Upper lobe of right lung (tissue), 1 donor: ENCODE measurements at regions not wholly inside any gene's neighbourhood (a gene's known extent, or its start where the extent isn't known, plus 50 kb on each side); places are given as distances from the start of the nearest gene placed in this dataset.
"Not testable (repeated sequence)": the region's sequence is repeated elsewhere in the genome, so short reads cannot be mapped to it uniquely, and the experiment has no call there.

ENCODE experiments used
- ATAC-seq: fragments of 200-7000 bp; cut with Tn5 transposase; one replicate; pipeline ENCODE4 v1.9.1; 2020; ENCODE audit warnings: mild to moderate bottlenecking, moderate library complexity
- DNase-seq: peaks from one replicate; pipeline ENCODE4 v3.0.0-alpha.2; 2020
- H3K27ac ChIP-seq: fragments of 200-600 bp; one replicate; pipeline ENCODE4 v1.8.0; 2022
- H3K27me3 ChIP-seq: fragments of 200-600 bp; one replicate; pipeline ENCODE4 v1.8.0; 2022; ENCODE audit warnings: mild to moderate bottlenecking
- H3K36me3 ChIP-seq: fragments of 200-600 bp; one replicate; pipeline ENCODE4 v1.8.0; 2022
- H3K4me1 ChIP-seq: fragments of 200-600 bp; one replicate; pipeline ENCODE4 v1.8.0; 2022
- H3K4me3 ChIP-seq: fragments of 200-600 bp; one replicate; pipeline ENCODE4 v1.8.0; 2022; ENCODE audit warnings: mild to moderate bottlenecking
- H3K9me3 ChIP-seq: fragments of 200-600 bp; one replicate; pipeline ENCODE4 v1.8.0; 2022
- intact Hi-C: fragments of 100-400 bp; cut with DNase I; formaldehyde crosslinking; loops from one replicate; pipeline ENCODE4 v1.11.0; 2022
- TF ChIP-seq, protein P1 (sequence below): fragments of 200-600 bp; IDR thresholded peaks from one replicate; pipeline ENCODE4 v1.8.0; 2022; ENCODE audit warnings: antibody characterized with exemption
- donor health status: DM: no; HTN: yes; CAD: no; lungs with severe emphysema.

DNA sequence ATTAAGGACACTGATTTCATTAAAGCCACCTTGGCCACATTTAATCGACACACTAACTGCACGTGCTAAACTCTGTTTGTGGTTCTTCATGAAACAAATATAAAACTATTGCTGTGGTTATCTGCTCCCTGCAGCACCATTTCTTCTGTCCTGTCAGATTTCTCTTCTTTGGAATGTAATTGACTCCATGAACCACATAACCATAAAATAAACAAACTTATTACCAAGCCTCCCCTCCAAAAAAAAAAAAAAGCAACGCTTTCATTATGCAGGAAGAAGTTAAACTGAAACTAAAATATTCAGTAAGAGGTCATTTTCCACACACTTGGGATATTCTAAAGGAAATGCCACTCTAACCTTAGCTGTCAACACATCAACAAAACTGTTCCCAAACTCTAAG, 319.1 kb upstream of the NT5E start:
- no peaks in the 10 kb centered on the region for H3K4me1 ChIP-seq
- TF ChIP-seq, protein P1, sequence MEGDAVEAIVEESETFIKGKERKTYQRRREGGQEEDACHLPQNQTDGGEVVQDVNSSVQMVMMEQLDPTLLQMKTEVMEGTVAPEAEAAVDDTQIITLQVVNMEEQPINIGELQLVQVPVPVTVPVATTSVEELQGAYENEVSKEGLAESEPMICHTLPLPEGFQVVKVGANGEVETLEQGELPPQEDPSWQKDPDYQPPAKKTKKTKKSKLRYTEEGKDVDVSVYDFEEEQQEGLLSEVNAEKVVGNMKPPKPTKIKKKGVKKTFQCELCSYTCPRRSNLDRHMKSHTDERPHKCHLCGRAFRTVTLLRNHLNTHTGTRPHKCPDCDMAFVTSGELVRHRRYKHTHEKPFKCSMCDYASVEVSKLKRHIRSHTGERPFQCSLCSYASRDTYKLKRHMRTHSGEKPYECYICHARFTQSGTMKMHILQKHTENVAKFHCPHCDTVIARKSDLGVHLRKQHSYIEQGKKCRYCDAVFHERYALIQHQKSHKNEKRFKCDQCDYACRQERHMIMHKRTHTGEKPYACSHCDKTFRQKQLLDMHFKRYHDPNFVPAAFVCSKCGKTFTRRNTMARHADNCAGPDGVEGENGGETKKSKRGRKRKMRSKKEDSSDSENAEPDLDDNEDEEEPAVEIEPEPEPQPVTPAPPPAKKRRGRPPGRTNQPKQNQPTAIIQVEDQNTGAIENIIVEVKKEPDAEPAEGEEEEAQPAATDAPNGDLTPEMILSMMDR: no peak
- ATAC-seq (no peak), DNase-seq (no peak)
- intact Hi-C loops: no loop called here
- H3K9me3 ChIP-seq: no peaks in the 10 kb centered on the region
- no peaks in the 10 kb centered on the region for H3K27me3 ChIP-seq
- H3K27ac ChIP-seq: no peak overlapping the region
- no peaks in the 10 kb centered on the region for H3K36me3 ChIP-seq
- no peak overlapping the region for H3K4me3 ChIP-seq

DNA sequence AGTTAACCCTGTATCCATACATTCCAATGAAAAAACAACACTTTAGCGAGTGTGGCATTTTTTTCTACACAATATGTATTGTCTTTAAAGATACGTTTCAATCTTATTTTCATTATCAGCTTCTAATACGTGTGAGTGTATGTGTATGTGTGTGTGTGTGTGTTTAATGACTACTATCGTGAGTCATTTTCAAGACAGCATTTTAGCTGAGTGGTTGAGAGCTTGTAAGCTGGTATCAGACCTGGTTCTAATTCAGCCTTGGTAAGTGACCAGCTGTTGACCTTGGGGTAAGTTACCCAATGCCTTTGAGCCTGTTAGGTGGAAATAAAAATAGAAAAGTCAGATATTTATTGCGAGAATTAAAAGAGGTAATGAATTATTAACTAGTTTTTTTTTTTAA, 320.0 kb upstream of the NT5E start:
- intact Hi-C loops: no loop called here
- Histone ChIP-seq H3K27me3 (no peaks in the 10 kb centered on the region), H3K4me3 (no peak overlapping the region), H3K4me1 (no peaks in the 10 kb centered on the region), H3K36me3 (no peaks in the 10 kb centered on the region), H3K9me3 (no peaks in the 10 kb centered on the region), H3K27ac (no peak overlapping the region)
- ATAC-seq (no peak), DNase-seq (no peak)
- TF ChIP-seq, protein P1: no peak

DNA sequence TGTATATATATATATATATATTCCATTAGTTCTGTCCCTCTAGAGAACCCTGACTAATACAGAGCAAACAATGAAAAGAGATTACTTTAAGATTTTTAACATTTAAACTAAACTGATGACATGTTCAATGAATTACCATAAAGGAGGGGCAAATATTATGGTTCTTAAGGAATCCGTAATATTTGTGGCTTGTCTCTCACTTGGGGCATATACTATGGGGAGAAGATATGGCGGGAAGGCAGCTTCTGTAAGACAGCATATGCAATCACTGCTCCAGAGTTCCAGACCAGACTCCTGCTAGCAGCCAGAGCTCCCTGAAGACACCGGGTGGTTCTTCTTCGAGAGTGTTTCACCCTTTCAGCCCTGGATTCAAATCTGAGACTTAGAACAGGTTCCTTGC, 321.1 kb upstream of the NT5E start:
- no peak overlapping the region for H3K27ac ChIP-seq
- H3K9me3 ChIP-seq: no peaks in the 10 kb centered on the region
- H3K4me3 ChIP-seq: no peak overlapping the region
- no peaks in the 10 kb centered on the region for H3K36me3 ChIP-seq
- no peaks in the 10 kb centered on the region for H3K27me3 ChIP-seq
- H3K4me1 ChIP-seq: no peaks in the 10 kb centered on the region
- DNase-seq (no peak), ATAC-seq (no peak)
- intact Hi-C loops: no loop called here
- TF ChIP-seq, protein P1: no peak

DNA sequence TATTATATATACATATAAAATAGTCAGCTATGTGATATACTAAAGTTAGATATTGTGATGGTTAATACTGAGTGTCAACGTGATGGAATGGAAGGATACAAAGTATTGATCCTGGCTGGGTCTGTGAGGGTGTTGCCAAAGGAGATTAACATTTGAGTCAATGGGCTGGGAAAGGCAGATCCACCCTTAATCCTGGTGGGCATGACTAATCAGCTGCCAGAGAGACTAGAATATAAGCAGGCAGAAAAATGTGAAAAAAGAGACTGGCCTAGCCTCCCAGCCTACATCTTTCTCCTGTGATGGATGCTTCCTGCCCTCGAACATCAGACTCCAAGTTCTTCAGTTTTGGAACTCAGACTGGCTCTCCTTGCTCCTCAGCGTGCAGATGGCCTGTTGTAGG, 321.6 kb upstream of the NT5E start:
- H3K9me3 ChIP-seq, H3K4me1 ChIP-seq, H3K36me3 ChIP-seq, intact Hi-C loops, H3K27ac ChIP-seq, H3K27me3 ChIP-seq, ATAC-seq, DNase-seq, H3K4me3 ChIP-seq: not testable (repeated sequence)

DNA sequence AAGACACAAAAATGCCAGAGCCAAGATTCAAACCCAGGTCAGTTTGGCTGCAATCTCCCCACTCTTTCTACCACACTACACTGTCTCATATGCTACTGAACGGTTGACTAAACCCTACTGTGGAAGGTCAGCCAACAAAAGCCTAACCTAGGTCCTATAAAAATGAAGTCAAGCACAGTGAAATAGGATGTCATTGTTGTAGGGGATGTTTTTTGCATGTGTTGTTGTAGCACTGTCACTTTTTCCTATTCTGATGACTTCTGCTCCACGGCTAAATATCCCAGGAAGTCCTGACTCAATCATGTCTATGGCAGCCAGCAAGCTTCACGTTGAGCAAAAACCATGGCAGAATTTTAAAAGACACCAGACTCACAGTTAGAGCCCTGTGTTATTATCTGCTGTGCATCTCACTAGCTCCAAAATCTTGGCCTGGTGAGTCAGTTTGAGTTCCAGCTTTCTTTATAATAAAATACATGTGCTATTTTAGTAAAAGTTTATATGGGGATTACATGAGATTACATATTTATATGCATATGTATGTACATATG, 322.1 kb upstream of the NT5E start:
- Histone ChIP-seq H3K4me3 (no peak overlapping the region), H3K27me3 (no peaks in the 10 kb centered on the region), H3K27ac (no peak overlapping the region), H3K9me3 (no peaks in the 10 kb centered on the region), H3K36me3 (no peaks in the 10 kb centered on the region), H3K4me1 (no peaks in the 10 kb centered on the region)
- intact Hi-C loops: no loop called here
- TF ChIP-seq, protein P1: no peak
- DNase-seq: no peak
- ATAC-seq: no peak

DNA sequence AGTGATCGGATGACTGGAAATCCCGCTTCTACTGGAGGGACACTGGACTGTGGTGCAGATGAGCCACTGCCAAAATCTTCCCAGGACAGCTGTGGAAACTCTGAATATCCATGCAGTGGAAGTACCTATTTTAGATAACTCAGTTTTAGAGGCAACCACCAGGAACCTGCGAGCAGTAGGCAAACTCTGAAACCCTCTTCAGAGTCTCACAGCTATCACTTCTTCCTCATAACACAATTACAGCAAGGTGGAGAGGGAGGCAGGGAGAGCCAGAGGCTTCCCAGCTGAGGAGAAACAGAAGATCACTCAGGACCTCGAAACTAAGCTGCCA, 322.8 kb upstream of the NT5E start:
- intact Hi-C loops: no loop called here
- H3K4me3 ChIP-seq: no peak overlapping the region
- DNase-seq (no peak), ATAC-seq (no peak)
- H3K36me3 ChIP-seq: no peaks in the 10 kb centered on the region
- TF ChIP-seq, protein P1: no peak
- no peaks in the 10 kb centered on the region for H3K4me1 ChIP-seq
- no peak overlapping the region for H3K27ac ChIP-seq
- H3K9me3 ChIP-seq: no peaks in the 10 kb centered on the region
- H3K27me3 ChIP-seq: no peaks in the 10 kb centered on the region
